BLaER1 (cell line): ENCODE measurements at regions not wholly inside any gene's neighbourhood (a gene's known extent, or its start where the extent isn't known, plus 50 kb on each side); places are given as distances from the start of the nearest gene placed in this dataset.

ENCODE experiments used
- H3K27ac ChIP-seq: shearing (Covaris generic); formaldehyde crosslinking; 2 replicates; pipeline ENCODE4 v1.8.1; 2022
- H3K27me3 ChIP-seq: shearing (Covaris generic); formaldehyde crosslinking; 2 replicates; pipeline ENCODE4 v1.8.1; 2022
- H3K36me3 ChIP-seq: shearing (Covaris generic); formaldehyde crosslinking; 2 replicates; pipeline ENCODE4 v1.8.1; 2022
- H3K4me1 ChIP-seq: shearing (Covaris generic); formaldehyde crosslinking; 2 replicates; pipeline ENCODE4 v1.8.1; 2022
- H3K4me2 ChIP-seq: shearing (Covaris generic); formaldehyde crosslinking; 2 replicates; pipeline ENCODE4 v1.8.1; 2022
- H3K4me3 ChIP-seq: shearing (Covaris generic); formaldehyde crosslinking; 2 replicates; pipeline ENCODE4 v1.8.1; 2022
- H3K9ac ChIP-seq: shearing (Covaris generic); formaldehyde crosslinking; 2 replicates; pipeline ENCODE4 v1.8.1; 2022
- H3K9me3 ChIP-seq: shearing (Covaris generic); formaldehyde crosslinking; 2 replicates; pipeline ENCODE4 v1.8.1; 2022
- H4K20me1 ChIP-seq: shearing (Covaris generic); formaldehyde crosslinking; 2 replicates; pipeline ENCODE4 v1.8.1; 2022
- Cebpa-rat ChIP-seq: shearing (Covaris generic); IDR thresholded peaks from 2 replicates; pipeline ENCODE4 v1.8.1; 2022

GRCh38 chr2:48145845-48146452 is 168.5 kb upstream of the FOXN2 start:
- Histone ChIP-seq H3K4me3 (no peak overlapping the region), H4K20me1 (no peaks in the 10 kb centered on the region), H3K4me1 (0 out of 2 replicates have a peak, but pooled peaks cover 4% of the 10 kb centered on the region), H3K27me3 (no peaks in the 10 kb centered on the region), H3K9me3 (peaks cover 5% of the 10 kb centered on the region; the same call in 1 of the 2 replicates), H3K4me2 (no peak overlapping the region), H3K36me3 (no peaks in the 10 kb centered on the region), H3K9ac (no peak overlapping the region), H3K27ac (no peak overlapping the region)
- no peak for TF ChIP-seq Cebpa-rat

GRCh38 chr2:48146552-48146951 is 167.9 kb upstream of the FOXN2 start:
- Histone ChIP-seq H4K20me1 (no peaks in the 10 kb centered on the region), H3K27ac (no peak overlapping the region), H3K4me3 (no peak overlapping the region), H3K9me3 (peaks cover 2% of the 10 kb centered on the region; the same call in 1 of the 2 replicates), H3K36me3 (no peaks in the 10 kb centered on the region), H3K4me2 (no peak overlapping the region), H3K9ac (no peak overlapping the region), H3K4me1 (0 out of 2 replicates have a peak, but pooled peaks cover 4% of the 10 kb centered on the region), H3K27me3 (no peaks in the 10 kb centered on the region)
- no peak for TF ChIP-seq Cebpa-rat

GRCh38 chr2:48147719-48148118 is 166.8 kb upstream of the FOXN2 start:
- Histone ChIP-seq H3K9ac (no peak overlapping the region), H3K4me2 (no peak overlapping the region), H3K36me3 (no peaks in the 10 kb centered on the region), H3K9me3 (no peaks in the 10 kb centered on the region), H3K27me3 (no peaks in the 10 kb centered on the region), H3K27ac (no peak overlapping the region), H4K20me1 (no peaks in the 10 kb centered on the region), H3K4me1 (0 out of 2 replicates have a peak, but pooled peaks cover 4% of the 10 kb centered on the region), H3K4me3 (no peak overlapping the region)
- TF ChIP-seq Cebpa-rat: no peak

GRCh38 chr2:48148841-48149430 is 165.5 kb upstream of the FOXN2 start:
- no peak overlapping the region for H3K4me3 ChIP-seq
- H3K9ac ChIP-seq: no peak overlapping the region

GRCh38 chr2:48157150-48157549 is 157.3 kb upstream of the FOXN2 start:
- Histone ChIP-seq H3K9ac (no peak overlapping the region), H4K20me1 (no peaks in the 10 kb centered on the region), H3K36me3 (no peaks in the 10 kb centered on the region), H3K4me3 (no peak overlapping the region), H3K27ac (no peak overlapping the region), H3K9me3 (peaks cover 27% of the 10 kb centered on the region), H3K4me2 (no peak overlapping the region), H3K4me1 (no peaks in the 10 kb centered on the region), H3K27me3 (no peaks in the 10 kb centered on the region)
- TF ChIP-seq Cebpa-rat: no peak

More at GRCh38 chr2:48148841-48149430, 165.5 kb upstream of the FOXN2 start:
- Histone ChIP-seq H4K20me1 (no peaks in the 10 kb centered on the region), H3K27ac (no peak overlapping the region), H3K36me3 (no peaks in the 10 kb centered on the region), H3K4me1 (0 out of 2 replicates have a peak, but pooled peaks cover 4% of the 10 kb centered on the region), H3K27me3 (no peaks in the 10 kb centered on the region), H3K9me3 (no peaks in the 10 kb centered on the region), H3K4me2 (no peak overlapping the region)
- no peak for TF ChIP-seq Cebpa-rat

GRCh38 chr2:48161628-48162027 is 152.9 kb upstream of the FOXN2 start:
- no peaks in the 10 kb centered on the region for H3K4me1 ChIP-seq
- TF ChIP-seq Cebpa-rat: no peak

GRCh38 chr2:48162742-48163141 is 151.7 kb upstream of the FOXN2 start:
- no peak for TF ChIP-seq Cebpa-rat
- Histone ChIP-seq H3K4me3 (no peak overlapping the region), H3K36me3 (no peaks in the 10 kb centered on the region), H4K20me1 (no peaks in the 10 kb centered on the region), H3K27me3 (no peaks in the 10 kb centered on the region), H3K4me2 (no peak overlapping the region), H3K9ac (no peak overlapping the region), H3K4me1 (no peaks in the 10 kb centered on the region), H3K9me3 (peaks cover 13% of the 10 kb centered on the region), H3K27ac (no peak overlapping the region)

More at GRCh38 chr2:48161628-48162027, 152.9 kb upstream of the FOXN2 start:
- H3K4me3 ChIP-seq: no peak overlapping the region
- no peak overlapping the region for H3K27ac ChIP-seq
- H3K27me3 ChIP-seq: no peaks in the 10 kb centered on the region
- no peaks in the 10 kb centered on the region for H4K20me1 ChIP-seq
- no peak overlapping the region for H3K9ac ChIP-seq
- H3K36me3 ChIP-seq: no peaks in the 10 kb centered on the region
- peaks cover 13% of the 10 kb centered on the region for H3K9me3 ChIP-seq
- no peak overlapping the region for H3K4me2 ChIP-seq

GRCh38 chr2:48165070-48165753 is 149.3 kb upstream of the FOXN2 start:
- peaks cover 12% of the 10 kb centered on the region for H3K9me3 ChIP-seq
- TF ChIP-seq Cebpa-rat: no peak
- no peak overlapping the region for H3K9ac ChIP-seq
- no peaks in the 10 kb centered on the region for H3K36me3 ChIP-seq
- H3K4me3 ChIP-seq: no peak overlapping the region
- H4K20me1 ChIP-seq: no peaks in the 10 kb centered on the region
- H3K4me1 ChIP-seq: no peaks in the 10 kb centered on the region
- no peaks in the 10 kb centered on the region for H3K27me3 ChIP-seq
- H3K4me2 ChIP-seq: no peak overlapping the region
- H3K27ac ChIP-seq: no peak overlapping the region

GRCh38 chr2:48169141-48169592 is 145.3 kb upstream of the FOXN2 start:
- no peak overlapping the region for H3K27ac ChIP-seq
- H4K20me1 ChIP-seq: no peaks in the 10 kb centered on the region
- no peaks in the 10 kb centered on the region for H3K36me3 ChIP-seq
- no peak overlapping the region for H3K9ac ChIP-seq
- H3K9me3 ChIP-seq: peaks cover 12% of the 10 kb centered on the region
- TF ChIP-seq Cebpa-rat: no peak
- H3K4me3 ChIP-seq: no peak overlapping the region
- H3K27me3 ChIP-seq: no peaks in the 10 kb centered on the region
- H3K4me2 ChIP-seq: no peak overlapping the region
- no peaks in the 10 kb centered on the region for H3K4me1 ChIP-seq

GRCh38 chr2:48170281-48170680 is 144.2 kb upstream of the FOXN2 start:
- H3K27ac ChIP-seq: no peak overlapping the region
- no peak overlapping the region for H3K4me2 ChIP-seq
- no peaks in the 10 kb centered on the region for H3K27me3 ChIP-seq
- no peaks in the 10 kb centered on the region for H4K20me1 ChIP-seq
- no peaks in the 10 kb centered on the region for H3K4me1 ChIP-seq
- no peaks in the 10 kb centered on the region for H3K36me3 ChIP-seq
- no peak overlapping the region for H3K9ac ChIP-seq
- TF ChIP-seq Cebpa-rat: no peak
- no peak overlapping the region for H3K4me3 ChIP-seq
- peaks cover 12% of the 10 kb centered on the region for H3K9me3 ChIP-seq
